NT2/D1 (cell line): ENCODE measurements at regions not wholly inside any gene's neighbourhood (a gene's known extent, or its start where the extent isn't known, plus 50 kb on each side); places are given as distances from the start of the nearest gene placed in this dataset.

Experiments used
- YY1 ChIP-seq: IDR thresholded peaks from 2 replicates; pipeline ENCODE4 v1.6.1; 2011; ENCODE audit not compliant: insufficient read length, insufficient read depth
- ZNF274 ChIP-seq: IDR thresholded peaks from 2 replicates; pipeline ENCODE4 v1.6.1; 2011; ENCODE audit warnings: mild to moderate bottlenecking, low read depth, low read length

DNA sequence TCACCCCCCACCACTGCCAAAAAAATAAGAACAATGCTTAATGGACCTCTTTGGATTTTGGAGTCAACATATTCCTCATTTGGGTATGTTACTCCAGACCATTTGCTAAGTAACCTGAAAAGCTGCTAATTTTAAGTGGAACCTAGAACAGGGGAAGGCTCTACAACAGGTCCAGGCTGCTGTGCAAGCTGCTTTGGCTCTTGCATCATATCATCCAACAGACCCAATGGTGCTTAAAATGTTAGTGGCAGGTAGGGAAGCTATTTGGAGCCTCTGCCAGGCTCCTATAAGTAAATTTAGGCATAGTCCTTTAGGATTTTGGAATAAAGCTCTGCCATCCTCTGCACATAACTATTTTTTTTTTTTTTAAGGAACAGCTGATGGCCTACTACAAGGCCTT, 132.2 kb upstream of the PMCH start:
- no peak for TF ChIP-seq YY1
- no peak for TF ChIP-seq ZNF274
